HL-60 (cell line): ENCODE measurements at regions not wholly inside any gene's neighbourhood (a gene's known extent, or its start where the extent isn't known, plus 50 kb on each side); places are given as distances from the start of the nearest gene placed in this dataset.

Source experiments
- DNase-seq, 2 experiments: peaks; one replicate each; pipeline ENCODE4 v3.0.0-alpha.2; 2010 to 2020; ENCODE audit warnings: low read depth in 1 of 2, low spot score in 1 of 2
- H3K27ac ChIP-seq: fragments of 250-450 bp; sonication (Bioruptor Pico); replicated peaks from 2 replicates; pipeline ENCODE4 v1.5.1; 2020; ENCODE audit warnings: mild to moderate bottlenecking, moderate library complexity
- H3K27me3 ChIP-seq: fragments of 250-450 bp; sonication (Bioruptor Pico); 2 replicates; pipeline ENCODE4 v1.5.1; 2021; ENCODE audit warnings: mild to moderate bottlenecking, moderate library complexity; ENCODE audit not compliant: insufficient read depth, poor library complexity, severe bottlenecking
- H3K4me3 ChIP-seq: replicated peaks from 2 replicates; pipeline ENCODE4 v1.5.1; 2011; ENCODE audit warnings: mild to moderate bottlenecking, control low read depth, low read length; ENCODE audit not compliant: insufficient read depth
- GABPA ChIP-seq: IDR thresholded peaks from 2 replicates; pipeline ENCODE4 v1.6.1; 2012; ENCODE audit warnings: low read depth
- POLR2AphosphoS5 ChIP-seq: IDR thresholded peaks from 2 replicates; pipeline ENCODE4 v1.6.1; 2012; ENCODE audit warnings: low read depth
- REST ChIP-seq: IDR thresholded peaks from 2 replicates; pipeline ENCODE4 v1.6.1; 2012; ENCODE audit warnings: low read depth; ENCODE audit not compliant: insufficient replicate concordance
- SPI1 ChIP-seq: IDR thresholded peaks from 2 replicates; pipeline ENCODE4 v1.6.1; 2012; ENCODE audit warnings: low read depth, mild to moderate bottlenecking, borderline replicate concordance
- TF ChIP-seq, protein P1 (sequence below): IDR thresholded peaks from one replicate; pipeline ENCODE4 v1.5.1; 2011; ENCODE audit warnings: low read length, control low read depth, inconsistent platforms; ENCODE audit not compliant: insufficient read depth

- DNase-seq = no peak
- no peak overlapping the region for H3K4me3 ChIP-seq
- no peak overlapping the region for H3K27ac ChIP-seq
- H3K27me3 ChIP-seq = peaks cover 4% of the 10 kb centered on the region
- TF ChIP-seq REST (no peak), SPI1 (no peak), GABPA (no peak), POLR2AphosphoS5 (no peak)
- TF ChIP-seq, protein P1, sequence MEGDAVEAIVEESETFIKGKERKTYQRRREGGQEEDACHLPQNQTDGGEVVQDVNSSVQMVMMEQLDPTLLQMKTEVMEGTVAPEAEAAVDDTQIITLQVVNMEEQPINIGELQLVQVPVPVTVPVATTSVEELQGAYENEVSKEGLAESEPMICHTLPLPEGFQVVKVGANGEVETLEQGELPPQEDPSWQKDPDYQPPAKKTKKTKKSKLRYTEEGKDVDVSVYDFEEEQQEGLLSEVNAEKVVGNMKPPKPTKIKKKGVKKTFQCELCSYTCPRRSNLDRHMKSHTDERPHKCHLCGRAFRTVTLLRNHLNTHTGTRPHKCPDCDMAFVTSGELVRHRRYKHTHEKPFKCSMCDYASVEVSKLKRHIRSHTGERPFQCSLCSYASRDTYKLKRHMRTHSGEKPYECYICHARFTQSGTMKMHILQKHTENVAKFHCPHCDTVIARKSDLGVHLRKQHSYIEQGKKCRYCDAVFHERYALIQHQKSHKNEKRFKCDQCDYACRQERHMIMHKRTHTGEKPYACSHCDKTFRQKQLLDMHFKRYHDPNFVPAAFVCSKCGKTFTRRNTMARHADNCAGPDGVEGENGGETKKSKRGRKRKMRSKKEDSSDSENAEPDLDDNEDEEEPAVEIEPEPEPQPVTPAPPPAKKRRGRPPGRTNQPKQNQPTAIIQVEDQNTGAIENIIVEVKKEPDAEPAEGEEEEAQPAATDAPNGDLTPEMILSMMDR = no peak
Measured at GRCh38 chr17:77794846-77795245, 163.7 kb upstream of the TNRC6C start.

DNA sequence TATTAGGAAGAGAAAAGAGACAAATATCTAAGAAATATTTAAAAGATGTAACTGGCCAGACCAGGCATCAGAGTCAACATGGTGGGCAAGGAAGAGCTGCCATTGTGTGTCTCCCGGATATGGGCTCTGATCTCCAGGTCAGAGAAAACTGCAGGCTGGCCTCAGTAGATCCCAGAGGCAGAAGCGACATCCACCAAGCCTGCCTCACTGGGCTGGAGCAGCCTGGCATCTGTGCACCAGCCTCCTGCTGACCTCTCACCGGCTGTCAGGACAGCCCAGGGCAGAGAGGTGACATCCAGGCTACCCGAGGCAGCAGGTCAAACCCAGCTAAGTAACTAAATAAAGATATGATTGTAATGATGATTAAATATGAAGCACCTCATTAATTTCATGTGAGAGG is 162.8 kb upstream of the TNRC6C start:
- DNase-seq = no peak
- Histone ChIP-seq H3K27ac (no peak overlapping the region), H3K27me3 (peaks cover 4% of the 10 kb centered on the region), H3K4me3 (no peak overlapping the region)
- no peak for TF ChIP-seq GABPA
- no peak for TF ChIP-seq REST
- no peak for TF ChIP-seq POLR2AphosphoS5
- no peak for TF ChIP-seq SPI1
- TF ChIP-seq, protein P1 = no peak

- H3K27me3 ChIP-seq = peaks cover 4% of the 10 kb centered on the region
- no peak overlapping the region for H3K27ac ChIP-seq
- DNase-seq = no peak
- no peak overlapping the region for H3K4me3 ChIP-seq
- TF ChIP-seq REST (no peak), SPI1 (no peak), GABPA (no peak), POLR2AphosphoS5 (no peak)
- TF ChIP-seq, protein P1 = no peak
Measured at GRCh38 chr17:77796176-77796860, 162.2 kb upstream of the TNRC6C start.
